ENCODE measurements at regions not wholly inside any gene's neighbourhood (a gene's known extent, or its start where the extent isn't known, plus 50 kb on each side); places are given as distances from the start of the nearest gene placed in this dataset.
"Not testable (repeated sequence)": the region's sequence is repeated elsewhere in the genome, so short reads cannot be mapped to it uniquely, and the experiment has no call there.

DNA sequence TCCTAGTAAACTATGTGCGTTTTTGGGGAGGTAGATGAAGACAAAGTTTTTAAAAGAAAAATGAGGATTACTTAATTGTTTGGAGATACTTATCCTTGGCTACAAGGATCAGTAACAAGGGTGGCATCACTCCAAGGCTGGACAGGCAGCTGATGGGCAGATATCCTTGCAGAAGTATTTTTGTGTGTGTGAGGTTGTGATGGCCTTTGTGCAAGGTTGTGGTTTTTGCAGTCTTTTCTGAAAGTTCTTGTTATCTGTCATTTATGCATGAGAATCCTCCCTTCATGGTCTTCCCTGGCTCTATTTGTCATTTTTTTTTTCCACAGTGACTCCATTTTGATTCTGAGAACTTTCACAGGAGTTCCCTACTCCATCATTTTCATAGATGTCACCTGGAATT lies 96.0 kb upstream of the C1GALT1C1 start:
- Histone ChIP-seq H3K4me3 (no peak overlapping the region), H3K4me1 (no peaks in the 10 kb centered on the region), H3K27me3 (no peaks in the 10 kb centered on the region), H3K36me3 (no peaks in the 10 kb centered on the region), H3K9me3 (no peaks in the 10 kb centered on the region), H3K27ac (no peak overlapping the region)
- intact Hi-C loops (cut with DNase I; ENCODE audit: low total_unique reads) = no loop called here
- TF ChIP-seq, protein P1, sequence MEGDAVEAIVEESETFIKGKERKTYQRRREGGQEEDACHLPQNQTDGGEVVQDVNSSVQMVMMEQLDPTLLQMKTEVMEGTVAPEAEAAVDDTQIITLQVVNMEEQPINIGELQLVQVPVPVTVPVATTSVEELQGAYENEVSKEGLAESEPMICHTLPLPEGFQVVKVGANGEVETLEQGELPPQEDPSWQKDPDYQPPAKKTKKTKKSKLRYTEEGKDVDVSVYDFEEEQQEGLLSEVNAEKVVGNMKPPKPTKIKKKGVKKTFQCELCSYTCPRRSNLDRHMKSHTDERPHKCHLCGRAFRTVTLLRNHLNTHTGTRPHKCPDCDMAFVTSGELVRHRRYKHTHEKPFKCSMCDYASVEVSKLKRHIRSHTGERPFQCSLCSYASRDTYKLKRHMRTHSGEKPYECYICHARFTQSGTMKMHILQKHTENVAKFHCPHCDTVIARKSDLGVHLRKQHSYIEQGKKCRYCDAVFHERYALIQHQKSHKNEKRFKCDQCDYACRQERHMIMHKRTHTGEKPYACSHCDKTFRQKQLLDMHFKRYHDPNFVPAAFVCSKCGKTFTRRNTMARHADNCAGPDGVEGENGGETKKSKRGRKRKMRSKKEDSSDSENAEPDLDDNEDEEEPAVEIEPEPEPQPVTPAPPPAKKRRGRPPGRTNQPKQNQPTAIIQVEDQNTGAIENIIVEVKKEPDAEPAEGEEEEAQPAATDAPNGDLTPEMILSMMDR (IDR thresholded peaks at IDR 0.05) = no peak
- no peak for TF ChIP-seq POLR2A (IDR thresholded peaks at IDR 0.05)
- DNase-seq = no peak

DNA sequence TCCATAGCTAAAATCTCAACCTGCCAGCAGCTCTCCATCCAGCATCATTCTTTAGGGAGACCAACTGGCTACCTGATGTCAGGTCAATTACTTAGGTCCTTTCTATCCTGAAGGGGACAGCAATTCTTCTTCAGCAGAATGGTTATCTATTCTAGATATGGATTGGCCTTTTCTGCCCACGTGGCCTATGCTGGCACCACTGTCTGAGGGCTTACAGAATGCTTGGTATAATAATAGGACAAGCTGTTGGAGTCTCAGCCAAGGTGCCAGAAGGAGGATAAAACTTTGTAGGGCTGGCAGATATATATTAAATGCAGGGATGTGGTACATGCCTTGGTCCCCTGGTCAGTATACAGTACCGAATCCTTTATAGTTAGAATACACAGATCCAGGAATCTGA lies 89.8 kb upstream of the C1GALT1C1 start:
- Histone ChIP-seq H3K27ac (no peak overlapping the region), H3K4me3 (no peak overlapping the region), H3K27me3 (no peaks in the 10 kb centered on the region), H3K36me3 (no peaks in the 10 kb centered on the region), H3K9me3 (no peaks in the 10 kb centered on the region), H3K4me1 (no peaks in the 10 kb centered on the region)
- TF ChIP-seq, protein P1 (IDR thresholded peaks at IDR 0.05) = no peak
- no peak for TF ChIP-seq POLR2A (IDR thresholded peaks at IDR 0.05)
- intact Hi-C loops (cut with DNase I; ENCODE audit: low total_unique reads) = no loop called here
- no peak for DNase-seq

DNA sequence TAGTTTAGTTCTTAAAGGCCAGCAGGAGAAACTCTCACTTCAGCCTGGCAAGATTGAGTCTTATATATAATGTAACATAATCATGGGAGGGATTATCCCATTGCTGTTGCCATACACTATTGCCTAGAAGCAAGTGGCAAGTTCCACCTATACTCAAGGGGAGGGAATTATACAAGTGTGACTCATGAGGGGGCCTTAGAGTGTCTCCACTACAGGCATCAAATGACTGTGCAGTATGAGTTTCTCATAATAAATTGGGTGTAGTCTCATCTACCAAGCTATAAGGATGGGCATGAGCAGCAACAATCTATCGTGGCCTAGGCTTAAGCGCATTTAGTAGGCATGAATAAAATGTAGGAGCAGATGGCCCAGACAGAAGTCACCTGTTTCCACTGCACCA lies 89.1 kb upstream of the C1GALT1C1 start:
- Histone ChIP-seq H3K27me3 (no peaks in the 10 kb centered on the region), H3K36me3 (no peaks in the 10 kb centered on the region), H3K9me3 (no peaks in the 10 kb centered on the region), H3K4me3 (no peak overlapping the region), H3K4me1 (no peaks in the 10 kb centered on the region), H3K27ac (no peak overlapping the region)
- TF ChIP-seq POLR2A (IDR thresholded peaks at IDR 0.05) = no peak
- TF ChIP-seq, protein P1 (IDR thresholded peaks at IDR 0.05) = no peak
- intact Hi-C loops (cut with DNase I; ENCODE audit: low total_unique reads) = no loop called here
- DNase-seq = no peak

DNA sequence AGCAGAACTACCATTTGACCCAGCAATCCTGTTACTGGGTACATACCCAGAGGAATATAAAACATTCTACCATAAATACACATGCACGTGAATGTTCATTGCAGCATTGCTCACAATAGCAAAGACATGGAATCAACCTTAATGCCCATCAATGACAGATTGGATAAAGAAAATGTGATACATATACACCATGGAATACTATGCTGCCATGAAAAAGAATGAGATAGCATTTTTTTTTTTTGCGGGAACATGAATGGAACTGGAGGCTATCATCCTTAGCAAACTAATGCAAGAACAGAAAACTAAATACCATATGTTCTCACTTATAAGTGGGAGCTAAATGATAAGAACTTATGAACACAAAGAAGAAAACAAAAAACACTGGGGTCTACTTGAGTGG lies 72.5 kb upstream of the C1GALT1C1 start:
- H3K36me3 ChIP-seq; H3K27ac ChIP-seq; DNase-seq; H3K9me3 ChIP-seq; H3K27me3 ChIP-seq; H3K4me3 ChIP-seq; H3K4me1 ChIP-seq; intact Hi-C loops (cut with DNase I; ENCODE audit: low total_unique reads): not testable (repeated sequence)

DNA sequence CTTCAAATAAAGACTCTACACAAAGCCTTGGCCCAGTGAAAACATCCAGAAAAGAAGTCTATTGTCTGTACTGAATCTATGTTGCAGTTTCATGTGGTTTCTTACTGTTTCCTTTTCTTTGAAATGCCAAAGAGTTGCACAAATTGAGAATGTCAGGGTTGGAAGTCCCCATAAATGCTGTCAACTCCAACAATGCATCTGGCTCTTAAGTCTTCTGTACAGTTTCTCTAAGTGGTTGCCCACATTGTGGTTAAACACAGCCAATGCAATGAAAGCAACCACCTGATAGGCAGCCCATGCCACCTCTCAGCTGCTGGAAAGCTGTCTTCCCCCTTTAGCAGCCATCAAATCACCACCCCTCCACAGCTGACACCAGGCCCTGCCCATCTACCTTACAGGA lies 67.2 kb upstream of the C1GALT1C1 start:
- Histone ChIP-seq H3K9me3 (no peaks in the 10 kb centered on the region), H3K27me3 (no peaks in the 10 kb centered on the region), H3K4me3 (no peak overlapping the region), H3K36me3 (no peaks in the 10 kb centered on the region), H3K4me1 (no peaks in the 10 kb centered on the region), H3K27ac (no peak overlapping the region)
- intact Hi-C loops (cut with DNase I; ENCODE audit: low total_unique reads) = no loop called here
- TF ChIP-seq POLR2A (IDR thresholded peaks at IDR 0.05) = no peak
- TF ChIP-seq, protein P1 (IDR thresholded peaks at IDR 0.05) = no peak
- no peak for DNase-seq

DNA sequence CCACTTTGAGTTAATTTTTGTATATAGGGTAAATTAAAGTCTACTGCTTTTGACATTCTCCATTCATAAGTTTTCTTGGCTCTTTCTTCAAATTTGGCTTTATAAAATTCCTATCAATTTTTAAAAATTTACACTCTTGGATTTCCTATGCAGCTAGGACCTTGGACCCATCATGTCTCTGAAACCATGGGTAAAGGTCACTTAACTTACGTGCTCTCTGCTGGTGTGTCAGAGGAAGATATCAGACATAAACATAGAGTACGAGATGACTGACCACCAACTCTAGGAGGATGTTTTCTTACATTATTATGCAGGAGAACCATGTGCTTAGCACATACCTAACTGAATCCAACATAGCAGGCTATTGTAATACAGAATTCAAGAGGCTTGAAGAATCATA lies 62.5 kb upstream of the C1GALT1C1 start:
- Histone ChIP-seq H3K27me3 (no peaks in the 10 kb centered on the region), H3K27ac (no peak overlapping the region), H3K4me1 (no peaks in the 10 kb centered on the region), H3K36me3 (no peaks in the 10 kb centered on the region), H3K9me3 (no peaks in the 10 kb centered on the region), H3K4me3 (no peak overlapping the region)
- TF ChIP-seq, protein P1 (IDR thresholded peaks at IDR 0.05) = no peak
- TF ChIP-seq POLR2A (IDR thresholded peaks at IDR 0.05) = no peak
- DNase-seq = no peak
- intact Hi-C loops (cut with DNase I; ENCODE audit: low total_unique reads) = no loop called here
